ENCODE measurements at regions not wholly inside any gene's neighbourhood (a gene's known extent, or its start where the extent isn't known, plus 50 kb on each side); places are given as distances from the start of the nearest gene placed in this dataset.

- DNase-seq (ENCODE audit: low read depth), result no peak
These were observed 51.8 kb upstream of the BCOR start for GRCh38 chrX:40149286-40150175.

GRCh38 chrX:40148385-40149285, 50.9 kb upstream of the BCOR start:
- DNase-seq (ENCODE audit: low read depth), result no peak

GRCh38 chrX:40147971-40148370, 50.2 kb upstream of the BCOR start:
- DNase-seq (ENCODE audit: low read depth), result no peak

Data from stimulated activated CD8-positive, alpha-beta memory T cell treated with anti-CD3 and anti-CD28 coated beads, Interleukin-15, amount 100 ng/mL, for 24 hours (primary cell).